SH-SY5Y (cell line): ENCODE measurements at regions not wholly inside any gene's neighbourhood (a gene's known extent, or its start where the extent isn't known, plus 50 kb on each side); places are given as distances from the start of the nearest gene placed in this dataset.

ENCODE experiments used
- GATA2 ChIP-seq: IDR thresholded peaks from 2 replicates; pipeline ENCODE4 v1.6.1; 2011; ENCODE audit warnings: mild to moderate bottlenecking, low read depth, low read length
- GATA3 ChIP-seq: IDR thresholded peaks from 2 replicates; pipeline ENCODE4 v1.6.1; 2011; ENCODE audit warnings: low read depth, mild to moderate bottlenecking, low read length, moderate library complexity

DNA sequence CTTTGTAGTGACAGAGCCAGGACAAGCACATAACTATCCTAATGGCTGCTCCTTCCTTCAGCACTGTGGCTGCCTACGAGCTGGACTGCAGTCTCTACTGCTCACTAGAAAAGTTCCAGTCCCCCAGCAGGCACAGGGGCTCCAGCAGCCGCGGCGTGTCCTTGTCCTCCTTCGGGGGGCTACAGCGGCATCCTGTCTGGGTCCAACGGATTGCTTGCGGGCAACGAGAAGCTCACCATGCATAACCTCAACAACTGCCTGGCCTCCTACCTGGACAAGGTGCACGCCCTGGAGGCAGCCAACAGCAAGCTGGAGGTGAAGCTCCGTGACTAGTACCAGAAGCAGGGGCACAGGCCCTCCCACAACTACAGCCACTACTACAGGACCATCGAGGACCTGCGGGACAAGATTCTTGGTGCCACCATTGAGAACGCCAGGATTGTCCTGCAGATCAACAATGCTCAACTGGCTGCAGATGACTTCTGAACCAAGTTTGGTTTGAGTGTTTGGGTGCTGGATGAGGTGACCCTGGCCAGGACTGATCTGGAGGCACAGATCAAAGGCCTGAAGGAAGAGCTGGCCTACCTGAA is 169.4 kb downstream of the NDUFA12 start:
- TF ChIP-seq GATA2 (no peak), GATA3 (no peak)
